Suppressor macrophage treated with lipopolysaccharide for 4 hours (primary cell): ENCODE measurements at regions not wholly inside any gene's neighbourhood (a gene's known extent, or its start where the extent isn't known, plus 50 kb on each side); places are given as distances from the start of the nearest gene placed in this dataset.
A peak's percentile ranks its signal among the peaks of the same experiment; 100 is the strongest.
"Not testable (repeated sequence)": the region's sequence is repeated elsewhere in the genome, so short reads cannot be mapped to it uniquely, and the experiment has no call there.

ENCODE experiments used
- DNase-seq: peaks from one replicate; pipeline ENCODE4 v3.0.0-alpha.2; 2020

DNA sequence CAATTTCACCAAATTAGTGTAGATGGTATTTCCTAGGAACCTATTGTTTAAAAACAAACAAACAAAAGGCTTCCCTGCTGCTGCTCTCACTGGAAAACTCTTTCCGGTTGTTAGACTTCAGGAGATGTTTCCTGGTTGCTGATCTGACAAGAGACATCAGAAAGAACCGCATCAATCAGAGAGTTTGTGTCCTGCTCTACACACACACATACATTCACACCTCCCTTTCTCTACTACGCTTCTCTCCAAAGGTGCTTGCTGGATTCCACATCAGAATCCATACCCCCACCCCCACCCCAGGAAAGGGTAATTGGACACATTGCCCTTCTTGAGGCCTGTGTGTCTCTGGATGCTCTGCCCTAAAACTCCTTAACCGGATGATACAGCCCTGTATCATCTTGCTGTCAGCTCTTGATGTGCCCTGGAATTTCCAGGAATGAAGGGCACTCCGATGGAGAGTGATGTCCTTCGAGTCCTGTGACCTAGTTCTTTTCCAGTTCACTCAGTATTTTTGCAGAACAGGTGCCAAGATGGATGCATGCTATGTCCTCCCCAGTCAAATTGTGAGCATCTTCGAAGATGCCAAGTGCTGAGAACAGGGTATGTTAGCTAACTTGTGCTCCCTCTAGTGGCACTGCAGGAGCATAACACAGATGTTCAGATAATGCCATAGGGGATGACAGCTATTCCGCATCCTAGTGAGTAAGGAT is 113.7 kb upstream of the SLC35F3 start:
- DNase-seq, result peak; percentile 60

DNA sequence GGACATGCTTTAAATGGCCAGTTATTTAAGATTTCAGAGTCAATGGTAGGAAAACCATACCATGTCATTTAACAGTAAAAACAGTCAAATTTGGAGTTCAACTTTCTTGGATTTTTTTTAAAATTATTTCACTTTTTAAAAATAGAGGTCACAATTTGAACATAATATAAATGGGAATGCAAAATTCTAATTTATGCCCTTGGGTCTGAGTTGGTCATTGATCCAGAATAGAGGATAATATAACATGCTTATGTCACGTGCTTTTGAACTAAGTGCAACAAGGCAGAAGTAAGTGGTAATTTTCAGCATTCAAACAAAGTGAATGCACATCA is 113.1 kb upstream of the SLC35F3 start:
- DNase-seq, result no peak

DNA sequence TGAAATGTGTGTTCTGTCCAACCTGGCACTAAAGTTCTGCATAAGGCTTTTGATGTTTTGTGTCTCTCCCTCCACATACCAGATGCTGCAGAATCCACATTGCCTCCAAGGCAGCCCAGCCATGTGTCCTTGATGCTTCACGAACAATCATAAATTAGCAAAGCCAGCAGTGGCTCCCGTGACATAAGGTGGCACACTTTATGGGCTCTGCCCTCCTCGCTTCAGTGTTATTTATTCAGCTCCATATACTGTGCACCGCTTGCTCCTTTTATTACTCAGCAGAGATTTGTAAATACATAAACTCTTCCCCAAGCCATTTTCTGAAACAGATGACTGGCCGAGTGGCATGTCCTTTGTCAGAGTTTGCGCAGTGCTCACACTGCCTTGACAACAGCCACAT is 112.8 kb upstream of the SLC35F3 start:
- DNase-seq, result no peak

DNA sequence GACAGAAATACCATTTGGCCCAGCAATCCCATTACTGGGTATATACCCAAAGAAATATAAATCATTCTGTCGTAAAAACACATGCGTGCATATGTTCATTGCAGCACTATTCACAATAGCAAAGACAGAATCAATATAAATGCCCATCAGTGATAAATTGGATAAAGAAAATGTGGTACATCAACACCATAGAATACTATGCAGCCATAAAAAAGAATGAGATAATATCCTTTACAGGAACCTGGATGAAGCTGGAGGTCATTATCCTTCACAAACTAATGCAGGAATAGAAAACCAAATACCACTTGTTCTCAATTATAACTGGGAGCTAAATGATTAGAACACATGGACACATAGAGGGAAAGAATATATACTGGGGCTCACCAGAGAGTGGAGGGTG is 109.6 kb upstream of the SLC35F3 start:
- DNase-seq, result no peak

DNA sequence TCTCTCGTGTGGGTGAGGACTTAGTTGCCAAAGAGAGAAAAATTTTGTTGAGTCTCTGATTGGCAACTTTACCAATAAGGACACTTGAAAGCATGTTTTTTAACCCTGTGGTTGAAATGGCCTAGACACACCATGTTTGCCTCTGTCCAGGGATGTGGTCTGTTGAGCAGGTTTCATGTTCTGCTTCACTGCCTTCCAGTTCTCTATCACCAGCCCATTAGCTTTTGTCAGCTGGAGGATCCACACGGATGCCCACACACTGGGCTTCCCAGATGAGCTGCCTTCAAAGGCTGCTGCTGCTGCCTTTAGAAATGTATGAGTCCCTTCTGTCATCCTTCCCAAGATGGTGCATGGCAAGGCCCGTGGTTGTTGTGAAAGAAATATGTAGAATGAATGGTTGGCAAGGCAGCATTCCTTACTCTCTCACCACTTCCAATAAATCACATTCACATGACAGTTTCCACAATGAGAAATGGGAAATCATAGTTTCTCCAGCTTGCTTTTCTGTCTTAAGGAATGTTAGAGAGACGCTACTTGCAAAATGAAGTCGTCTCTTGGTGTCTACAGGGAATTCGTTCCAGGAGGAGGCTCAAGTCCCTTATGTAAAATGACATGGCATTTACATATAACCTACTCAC is 108.2 kb upstream of the SLC35F3 start:
- no peak for DNase-seq

DNA sequence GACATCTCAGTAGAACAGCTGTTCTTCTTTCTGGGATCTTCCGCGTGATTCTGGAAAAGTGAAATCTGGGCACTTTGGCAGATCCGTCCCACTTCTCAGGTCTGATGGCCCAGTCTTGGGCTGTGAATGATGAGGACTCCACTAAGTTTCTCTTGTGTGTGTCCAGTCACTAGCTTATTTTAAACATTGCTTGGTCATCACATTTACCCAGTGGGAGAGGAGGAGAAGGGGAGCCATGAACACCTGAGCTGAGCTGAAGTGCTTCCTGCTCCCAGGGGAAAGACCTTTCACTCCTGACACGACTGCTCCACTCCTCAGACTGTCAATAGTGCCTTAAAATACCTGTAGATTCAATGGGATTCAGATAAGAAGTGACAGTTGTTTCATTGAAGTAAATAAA is 101.9 kb upstream of the SLC35F3 start:
- DNase-seq, result no peak

DNA sequence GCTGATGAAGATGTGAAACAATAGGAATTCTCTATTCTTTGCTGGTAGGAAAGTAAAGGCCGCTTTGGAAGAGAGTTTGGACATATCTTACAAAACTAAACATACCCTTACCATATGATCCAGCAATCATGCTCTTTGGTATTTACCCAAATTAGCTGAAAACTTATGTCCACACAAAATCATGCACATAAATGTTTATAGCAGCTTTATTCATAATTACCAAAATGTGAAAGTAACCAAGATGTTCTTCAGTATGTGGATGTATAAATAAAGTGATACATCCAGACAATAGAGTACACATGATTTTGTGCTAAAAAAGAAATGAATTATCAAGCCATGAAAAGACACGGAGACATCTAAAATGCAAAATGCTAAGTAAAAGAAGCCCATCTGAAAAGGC is 98.7 kb upstream of the SLC35F3 start:
- no peak for DNase-seq

DNA sequence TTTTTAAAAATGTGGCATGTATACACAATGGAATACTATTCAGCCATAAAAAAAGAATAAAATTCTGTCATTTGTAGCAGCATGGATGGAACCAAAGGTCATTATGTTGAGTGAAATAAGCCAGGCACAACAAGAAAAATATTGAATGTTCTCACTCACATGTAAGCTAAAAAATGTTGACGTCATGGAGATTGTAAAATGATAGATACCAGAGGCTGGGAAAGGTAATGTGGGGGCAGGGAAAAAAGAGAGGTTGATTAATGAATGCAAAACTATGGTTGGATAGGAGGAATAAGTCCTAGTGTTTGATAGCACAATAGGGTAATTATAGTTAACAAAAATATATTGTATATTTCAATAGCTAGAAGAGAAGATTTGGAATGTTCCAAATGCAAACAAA is 89.1 kb upstream of the SLC35F3 start:
- no peak for DNase-seq

DNA sequence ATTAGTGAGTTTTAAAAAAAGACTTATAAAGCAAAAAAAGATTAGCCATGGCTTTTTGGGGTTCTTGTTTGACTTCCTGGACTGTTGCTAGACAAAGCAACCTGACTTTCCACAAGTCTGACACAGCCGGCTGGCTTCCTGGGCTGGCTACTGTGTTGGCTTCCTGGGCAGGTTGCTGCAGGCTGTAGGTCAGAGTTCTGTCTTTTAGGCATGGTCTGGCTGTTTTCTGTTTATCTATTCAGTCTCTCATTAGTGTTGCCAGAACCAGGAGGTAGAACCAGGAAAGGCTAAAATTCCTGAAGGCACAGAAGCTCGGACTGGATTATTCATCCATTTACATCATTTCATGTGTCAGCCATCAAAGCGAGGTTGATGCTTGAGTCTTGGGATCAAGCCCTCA is 88.6 kb upstream of the SLC35F3 start:
- DNase-seq, result no peak

DNA sequence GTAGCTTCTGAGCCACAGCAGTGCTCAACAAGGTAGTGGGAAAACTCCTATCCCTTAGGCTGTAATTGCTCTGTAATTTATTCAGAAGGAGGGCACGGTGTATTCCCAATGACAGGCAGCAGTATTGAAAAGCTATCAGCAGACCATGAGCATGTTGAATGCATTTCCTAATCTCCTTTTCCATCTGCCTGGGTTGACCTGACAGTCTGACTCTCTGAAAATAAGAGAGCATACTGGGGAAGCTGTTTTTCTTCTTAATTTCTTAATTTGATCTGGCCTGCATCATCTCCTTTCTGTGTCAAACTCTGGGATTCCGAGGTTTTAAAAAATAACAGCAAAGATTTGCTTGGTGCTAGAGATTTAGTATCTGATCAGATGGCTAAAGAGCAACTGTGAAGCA is 88.1 kb upstream of the SLC35F3 start:
- DNase-seq, result no peak

DNA sequence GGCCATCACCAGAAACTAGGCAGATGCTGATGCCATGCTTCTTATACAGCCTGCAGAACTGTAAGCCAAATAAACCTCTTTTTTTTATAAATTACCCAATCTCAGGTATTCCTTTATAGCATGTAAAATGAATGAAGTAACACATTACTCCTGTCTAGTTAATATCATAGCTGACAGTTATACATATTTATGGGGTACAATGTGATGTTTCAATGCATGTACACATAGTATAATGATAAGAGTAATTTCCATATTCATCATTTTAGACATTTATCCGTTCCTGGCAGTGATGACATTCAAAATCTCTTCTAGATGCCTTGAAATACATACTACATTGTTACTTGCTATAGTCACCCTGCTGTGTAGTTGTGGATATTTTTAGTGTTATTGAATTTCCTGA is 85.4 kb upstream of the SLC35F3 start:
- DNase-seq, result no peak

DNA sequence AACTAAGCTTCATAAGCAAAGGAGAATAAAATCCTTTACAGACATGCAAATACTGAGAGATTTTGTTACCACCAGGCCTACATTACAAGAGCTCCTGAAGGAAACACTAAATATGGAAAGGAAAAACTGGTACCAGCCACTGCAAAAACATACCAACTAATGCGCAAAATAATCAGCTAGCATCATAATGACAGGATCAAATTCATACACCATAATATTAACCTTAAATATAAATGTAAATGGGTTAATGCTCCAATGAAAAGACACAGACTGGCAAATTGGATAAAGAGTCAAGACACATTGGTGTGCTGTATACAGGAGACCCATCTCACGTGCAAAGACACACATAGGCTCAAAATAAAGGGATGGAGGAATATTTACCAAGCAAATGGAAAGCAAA is 80.3 kb upstream of the SLC35F3 start:
- not testable (repeated sequence) for DNase-seq

DNA sequence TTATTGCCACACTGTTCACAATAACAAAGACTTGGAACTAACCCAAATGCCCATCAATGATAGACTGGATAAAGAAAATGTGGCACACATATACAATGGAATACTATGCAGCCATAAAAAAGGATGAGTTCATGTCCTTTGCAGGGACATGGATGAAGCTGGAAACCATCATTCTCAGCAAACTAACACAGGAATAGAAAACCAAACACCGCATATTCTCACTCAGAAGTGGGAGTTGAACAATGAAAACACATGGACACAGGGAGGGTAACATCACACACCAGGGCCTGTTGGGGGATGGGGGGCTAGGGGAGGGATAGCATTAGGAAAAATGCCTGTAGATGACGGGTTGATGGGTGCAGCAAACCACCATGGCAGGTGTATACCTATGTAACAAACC is 76.5 kb upstream of the SLC35F3 start:
- not testable (repeated sequence) for DNase-seq

DNA sequence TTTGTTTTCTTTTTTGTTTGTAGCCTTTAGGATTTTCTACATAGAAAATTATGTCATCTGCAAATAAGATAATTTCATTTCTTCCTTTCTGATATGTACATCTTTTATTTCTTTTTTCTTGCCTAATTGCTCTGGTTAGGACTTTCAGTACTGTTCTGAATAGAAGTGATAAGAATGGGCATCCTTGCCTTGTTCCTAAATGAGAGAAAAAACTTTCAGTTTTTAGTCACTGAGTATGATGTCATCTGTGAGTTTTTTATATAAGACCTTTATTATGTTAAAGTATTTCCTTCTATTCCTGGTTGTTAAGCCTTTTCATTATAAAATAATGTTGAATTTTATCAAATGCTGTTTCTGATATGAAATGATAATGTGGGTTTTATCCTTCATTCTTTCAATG is 76.0 kb upstream of the SLC35F3 start:
- DNase-seq, result no peak

DNA sequence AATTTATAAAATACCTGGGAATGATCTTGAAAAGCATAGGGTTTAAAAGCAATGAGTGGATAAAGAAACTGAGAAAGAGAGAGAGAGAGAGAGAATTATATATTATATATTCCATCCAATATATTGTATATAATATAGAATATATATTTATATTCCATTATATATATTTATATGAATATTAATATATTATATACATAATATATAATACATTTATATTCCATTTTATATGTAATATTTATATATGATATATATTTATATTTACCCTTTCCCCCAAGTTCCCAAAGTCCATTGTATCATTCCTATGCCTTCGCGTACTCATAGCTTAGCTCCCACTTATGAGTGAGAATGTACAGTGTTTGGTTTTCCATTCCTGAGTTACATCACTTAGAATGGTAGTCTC is 69.9 kb upstream of the SLC35F3 start:
- no peak for DNase-seq

DNA sequence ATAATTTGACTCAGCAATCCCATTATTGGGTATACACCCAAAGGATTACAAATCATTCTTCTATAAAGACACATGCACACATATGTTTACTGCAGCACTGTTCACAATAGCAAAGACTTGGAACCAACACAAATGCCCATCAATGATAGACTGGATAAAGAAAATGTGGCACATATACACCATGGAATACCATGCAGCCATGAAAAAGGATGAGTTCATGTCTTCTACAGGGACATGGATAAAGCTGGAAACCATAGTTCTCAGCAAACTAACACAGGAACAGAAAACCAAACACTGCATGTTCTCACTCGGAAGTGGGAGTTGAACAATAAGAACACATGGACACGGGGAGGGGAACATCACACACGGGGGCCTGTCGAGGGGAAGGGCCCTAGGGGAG is 66.3 kb upstream of the SLC35F3 start:
- not testable (repeated sequence) for DNase-seq

DNA sequence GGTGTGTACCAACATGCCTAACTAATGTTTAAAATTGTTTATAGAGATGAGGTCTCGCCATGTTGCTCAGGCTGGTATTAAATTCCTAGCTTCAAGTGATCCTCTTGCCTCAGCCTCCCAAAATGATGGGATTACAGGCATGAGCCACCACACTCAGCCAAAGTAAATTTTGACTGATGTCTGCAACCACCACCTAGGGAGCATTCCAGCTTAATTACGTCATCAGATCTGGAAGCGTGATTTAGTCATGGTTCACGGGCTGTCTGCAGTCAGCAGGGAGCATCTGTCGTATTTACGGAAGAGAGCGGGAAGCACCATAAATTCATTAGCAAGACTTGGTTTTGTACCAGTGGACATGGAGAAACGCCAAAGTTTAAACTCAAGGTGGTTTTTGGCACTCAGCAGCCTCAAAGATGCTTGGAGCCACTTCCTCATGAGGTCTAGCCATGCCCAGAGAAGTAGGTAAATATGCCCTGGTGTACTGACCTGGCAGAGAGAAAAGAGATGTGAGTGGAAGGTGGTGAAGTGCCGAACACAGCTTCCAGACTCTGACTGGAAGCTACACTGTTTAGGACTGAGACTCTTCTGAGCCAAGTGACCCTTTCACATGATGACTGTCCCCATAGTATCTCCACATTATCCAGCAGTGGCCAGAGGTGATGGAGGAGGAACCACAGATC is 60.8 kb upstream of the SLC35F3 start:
- no peak for DNase-seq

DNA sequence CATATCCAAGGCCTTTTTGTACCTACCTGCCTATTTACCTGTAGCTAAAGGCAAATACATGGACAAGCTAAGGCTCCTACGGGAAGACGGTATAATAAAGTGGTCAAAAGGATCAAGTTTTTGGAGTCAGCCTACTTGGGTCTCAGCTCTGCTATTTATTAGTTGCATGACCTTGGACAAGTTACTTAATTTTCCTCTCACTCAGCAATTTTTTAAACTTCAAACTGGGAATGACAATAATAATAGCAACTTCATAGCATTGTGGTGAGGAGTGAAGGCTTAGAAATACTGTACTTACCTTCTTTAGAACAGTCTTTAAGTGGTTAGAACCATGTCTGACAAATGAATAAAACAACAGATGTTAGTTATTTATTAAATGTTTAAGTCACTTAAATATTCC is 60.2 kb upstream of the SLC35F3 start:
- DNase-seq, result no peak

DNA sequence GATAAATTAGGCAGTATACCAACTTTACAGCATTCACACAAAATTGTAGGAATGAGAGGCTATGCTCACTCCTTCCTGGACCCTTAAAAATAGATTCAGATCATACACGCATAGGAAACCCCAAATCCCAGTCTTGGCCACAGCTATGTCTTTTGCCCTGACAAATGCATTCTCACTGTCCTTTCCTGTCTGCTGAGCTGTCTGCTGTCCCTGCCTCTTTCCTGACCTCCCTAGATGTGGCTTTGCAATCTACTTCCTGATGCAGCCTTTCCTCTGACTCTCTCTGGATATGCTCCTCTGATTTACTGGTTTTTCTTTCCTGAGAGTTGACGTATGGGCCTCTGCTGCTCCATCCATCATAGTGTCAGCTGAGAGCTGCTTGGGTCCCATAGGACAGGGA is 59.8 kb upstream of the SLC35F3 start:
- DNase-seq, result no peak
